Activated CD8-positive, alpha-beta T cell treated with anti-CD3 and anti-CD28 coated beads for 36 hours (primary cell): ENCODE measurements at regions not wholly inside any gene's neighbourhood (a gene's known extent, or its start where the extent isn't known, plus 50 kb on each side); places are given as distances from the start of the nearest gene placed in this dataset.

Source experiments
- ATAC-seq: fragments of 200-7000 bp; cut with Tn5 transposase; one replicate; pipeline ENCODE4 v1.10.0; 2021; ENCODE audit warnings: mild to moderate bottlenecking, moderate library complexity
- CTCF ChIA-PET: fragments of 350-600 bp; sonication (Branson Sonifier 250); formaldehyde crosslinking; loops from one replicate; lab custom pipeline; 2021; ENCODE audit warnings: antibody characterized with exemption; lab: Charles Lee
- POLR2A ChIA-PET: fragments of 350-600 bp; sonication (Branson Sonifier 250); formaldehyde crosslinking; loops from one replicate; lab custom pipeline; 2021; ENCODE audit warnings: antibody characterized with exemption; lab: Charles Lee
- DNase-seq: peaks from one replicate; pipeline ENCODE4 v3.0.0-alpha.2; 2020
- H3K27ac Mint-ChIP-seq: one replicate; pipeline ENCODE4 v1.8.0; 2021; ENCODE audit warnings: mild to moderate bottlenecking, mixed read lengths
- H3K27me3 Mint-ChIP-seq: one replicate; pipeline ENCODE4 v1.8.0; 2021; ENCODE audit warnings: mixed read lengths
- H3K36me3 Mint-ChIP-seq: one replicate; pipeline ENCODE4 v1.8.0; 2021; ENCODE audit warnings: low read depth, mixed read lengths
- H3K4me1 Mint-ChIP-seq: one replicate; pipeline ENCODE4 v1.8.0; 2021; ENCODE audit warnings: low read depth, mixed read lengths
- H3K4me3 Mint-ChIP-seq: one replicate; pipeline ENCODE4 v1.8.0; 2021; ENCODE audit warnings: mild to moderate bottlenecking, moderate library complexity, mixed read lengths
- H3K9me3 Mint-ChIP-seq: one replicate; pipeline ENCODE4 v1.8.0; 2021; ENCODE audit warnings: mixed read lengths
- CTCF ChIP-seq: fragments of 200-600 bp; IDR thresholded peaks from one replicate; pipeline ENCODE4 v1.8.0; 2022; ENCODE audit warnings: antibody characterized with exemption, mild to moderate bottlenecking
- intact Hi-C: fragments of 100-400 bp; cut with micrococcal nuclease; formaldehyde crosslinking; loops from one replicate; pipeline ENCODE4 v1.10.0; 2022

GRCh38 chrX:104427693-104428092, 138.3 kb upstream of the IL1RAPL2 start:
- no peaks in the 10 kb centered on the region for H3K27me3 Mint-ChIP-seq
- DNase-seq (no peak), ATAC-seq (no peak)
- ChIA-PET POLR2A (no interaction called here), CTCF (no interaction called here)
- intact Hi-C loops, result no loop called here
- TF ChIP-seq CTCF, result no peak
- no peaks in the 10 kb centered on the region for H3K4me1 Mint-ChIP-seq
- no peaks in the 10 kb centered on the region for H3K9me3 Mint-ChIP-seq
- H3K4me3 Mint-ChIP-seq, result no peak overlapping the region
- H3K27ac Mint-ChIP-seq, result no peak overlapping the region
- H3K36me3 Mint-ChIP-seq, result no peaks in the 10 kb centered on the region

- no peaks in the 10 kb centered on the region for H3K27me3 Mint-ChIP-seq
- no peak overlapping the region for H3K27ac Mint-ChIP-seq
- no peak for ATAC-seq
- no peaks in the 10 kb centered on the region for H3K36me3 Mint-ChIP-seq
- H3K4me3 Mint-ChIP-seq, result no peak overlapping the region
- POLR2A ChIA-PET, result no interaction called here
- H3K4me1 Mint-ChIP-seq, result no peaks in the 10 kb centered on the region
- TF ChIP-seq CTCF, result no peak
- CTCF ChIA-PET, result no interaction called here
- no peak for DNase-seq
- no peaks in the 10 kb centered on the region for H3K9me3 Mint-ChIP-seq
- intact Hi-C loops, result no loop called here
Observed at GRCh38 chrX:104427073-104427472, 138.9 kb upstream of the IL1RAPL2 start.

GRCh38 chrX:104420907-104421306, 145.1 kb upstream of the IL1RAPL2 start:
- Mint-ChIP-seq H3K4me3 (no peak overlapping the region), H3K27me3 (no peaks in the 10 kb centered on the region), H3K4me1 (no peaks in the 10 kb centered on the region), H3K27ac (no peak overlapping the region), H3K9me3 (peaks cover 2% of the 10 kb centered on the region), H3K36me3 (no peaks in the 10 kb centered on the region)
- CTCF ChIA-PET, result no interaction called here
- no peak for TF ChIP-seq CTCF
- intact Hi-C loops, result no loop called here
- ATAC-seq (no peak), DNase-seq (no peak)
- POLR2A ChIA-PET, result no interaction called here

- CTCF ChIA-PET, result no interaction called here
- POLR2A ChIA-PET, result no interaction called here
- TF ChIP-seq CTCF, result no peak
Observed at GRCh38 chrX:104419926-104420325, 146.1 kb upstream of the IL1RAPL2 start.

GRCh38 chrX:104419211-104419610, 146.8 kb upstream of the IL1RAPL2 start:
- Mint-ChIP-seq H3K27me3 (no peaks in the 10 kb centered on the region), H3K4me1 (no peaks in the 10 kb centered on the region), H3K36me3 (no peaks in the 10 kb centered on the region), H3K4me3 (no peak overlapping the region), H3K9me3 (peaks cover 4% of the 10 kb centered on the region), H3K27ac (no peak overlapping the region)
- no peak for TF ChIP-seq CTCF
- ATAC-seq (no peak), DNase-seq (no peak)
- intact Hi-C loops, result no loop called here
- ChIA-PET POLR2A (no interaction called here), CTCF (no interaction called here)

More at GRCh38 chrX:104419926-104420325, 146.1 kb upstream of the IL1RAPL2 start:
- DNase-seq (no peak), ATAC-seq (no peak)
- no peaks in the 10 kb centered on the region for H3K36me3 Mint-ChIP-seq
- no peak overlapping the region for H3K4me3 Mint-ChIP-seq
- H3K27ac Mint-ChIP-seq, result no peak overlapping the region
- H3K27me3 Mint-ChIP-seq, result no peaks in the 10 kb centered on the region
- peaks cover 4% of the 10 kb centered on the region for H3K9me3 Mint-ChIP-seq
- intact Hi-C loops, result no loop called here
- H3K4me1 Mint-ChIP-seq, result no peaks in the 10 kb centered on the region
